Spleen (tissue), 11 donors: ENCODE measurements at regions not wholly inside any gene's neighbourhood (a gene's known extent, or its start where the extent isn't known, plus 50 kb on each side); places are given as distances from the start of the nearest gene placed in this dataset.

Experiments used
- DNase-seq: peaks from one replicate; pipeline ENCODE4 v3.0.0-alpha.2; 2020
- H3K27ac ChIP-seq, 8 donors: fragments of 200-600 bp; sonication (generic) in 7 of 8; 1 replicate in 4 of 8; 2 replicates in 4 of 8; pipeline versions ENCODE4 v1.5.0 to v1.8.0; 2016 to 2021; ENCODE audit warnings: inconsistent platforms in 4 of 8, mild to moderate bottlenecking in 4 of 8, moderate library complexity in 1 of 8
- H3K27me3 ChIP-seq, 7 donors: fragments of 200-600 bp; sonication (generic) in 6 of 7; replicated peaks in 1 of 7; 1 replicate in 4 of 7; 2 replicates in 3 of 7; pipeline versions ENCODE4 v1.5.0 to v1.8.0; 2016 to 2021; ENCODE audit warnings: inconsistent platforms in 3 of 7, mild to moderate bottlenecking in 1 of 7
- H3K36me3 ChIP-seq, 6 donors: fragments of 200-600 bp; sonication (generic) in 5 of 6; 1 replicate in 4 of 6; 2 replicates in 2 of 6; pipeline versions ENCODE4 v1.5.0 to v1.8.0; 2016 to 2021; ENCODE audit warnings: inconsistent platforms in 2 of 6
- H3K4me1 ChIP-seq, 6 donors: fragments of 200-600 bp; sonication (generic) in 5 of 6; 1 replicate in 3 of 6; 2 replicates in 3 of 6; pipeline versions ENCODE4 v1.5.0 to v1.8.0; 2016 to 2021; ENCODE audit warnings: inconsistent platforms in 3 of 6
- H3K4me3 ChIP-seq, 8 donors: fragments of 200-600 bp; sonication (generic) in 7 of 8; 1 replicate in 4 of 8; 2 replicates in 4 of 8; pipeline versions ENCODE4 v1.5.0 to v1.8.0; 2016 to 2021; ENCODE audit warnings: inconsistent platforms in 4 of 8, mild to moderate bottlenecking in 4 of 8, moderate library complexity in 2 of 8
- H3K9me3 ChIP-seq, 8 donors: fragments of 200-600 bp; sonication (generic) in 7 of 8; 1 replicate in 4 of 8; 2 replicates in 4 of 8; pipeline versions ENCODE4 v1.5.0 to v1.8.0; 2016 to 2021; ENCODE audit warnings: inconsistent platforms in 4 of 8
- POLR2A ChIP-seq, 3 donors: fragments of 450-650 bp; IDR thresholded peaks; one replicate each; pipeline ENCODE4 v1.5.1; 2017; ENCODE audit warnings: antibody characterized with exemption in 3 of 3, mild to moderate bottlenecking in 1 of 3
- POLR2AphosphoS5 ChIP-seq, 3 donors: sonication (generic); formaldehyde crosslinking; IDR thresholded peaks; one replicate each; pipeline ENCODE4 v1.5.1; 2017; ENCODE audit warnings: antibody characterized with exemption in 3 of 3
- WGBS, 5 donors: extraction: QIAGEN DNeasy Blood & Tissue Kit in 3 of 5; methylation state at CpG; one replicate each; pipeline versions ENCODE4 v1.1.5 to v1.1.7; 2013 to 2018; 5-methylcytosine and 5-hydroxymethylcytosine counted together
- intact Hi-C: fragments of 100-400 bp; cut with DNase I; formaldehyde crosslinking; loops from one replicate; pipeline ENCODE4 v1.15.0; 2023; ENCODE audit warnings: low total_unique reads
- TF ChIP-seq, protein P1 (sequence below), 11 experiments: fragments of 200-600 bp in 7 of 11; fragments of 450-650 bp in 4 of 11; sonication (generic) in 4 of 11; IDR thresholded peaks in 8 of 11; conservative IDR thresholded peaks in 3 of 11; 1 replicate in 7 of 11; 2 replicates in 4 of 11; pipeline versions ENCODE4 v1.4.0 to v1.8.0; 2016 to 2021; ENCODE audit warnings: antibody characterized with exemption in 11 of 11, inconsistent platforms in 4 of 11, mild to moderate bottlenecking in 1 of 11
- donor health status: healthy with polysubstance abuse.
- donor health status: DM: no; HTN: no; CAD: no; lungs with moderate emphysema.
- donor health status: DM: no; HTN: no; CAD: no.
- donor health status: Bipolar disorder and iron deficiency.
- donor health status: healthy.
- donor health status: DM: no; HTN: no; CAD: no.
- donor health status: DM: yes; HTN: yes; CAD: no.

DNA sequence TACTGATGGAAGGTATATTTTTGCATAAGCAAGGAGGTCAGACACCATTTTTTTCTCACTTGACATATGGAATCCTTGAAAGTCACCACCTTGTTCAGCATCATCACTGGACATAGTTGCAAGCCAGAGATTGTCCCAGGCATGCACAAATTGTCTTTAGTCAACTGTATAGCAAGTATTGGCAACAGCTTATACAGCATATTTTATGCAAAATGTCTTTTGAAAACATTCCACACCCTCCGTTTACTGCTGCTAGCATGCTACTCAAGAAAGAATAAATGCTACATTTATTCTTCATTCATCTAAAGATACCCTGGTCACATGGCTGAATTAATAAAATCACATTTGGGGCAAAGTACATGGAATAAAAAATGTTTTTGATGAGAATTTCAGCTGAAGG lies 168.5 kb upstream of the DCBLD2 start:
- 81 to 91% (median 86%) methylated on average over 1 of the region's 1 CpG for WGBS, 5 donors

DNA sequence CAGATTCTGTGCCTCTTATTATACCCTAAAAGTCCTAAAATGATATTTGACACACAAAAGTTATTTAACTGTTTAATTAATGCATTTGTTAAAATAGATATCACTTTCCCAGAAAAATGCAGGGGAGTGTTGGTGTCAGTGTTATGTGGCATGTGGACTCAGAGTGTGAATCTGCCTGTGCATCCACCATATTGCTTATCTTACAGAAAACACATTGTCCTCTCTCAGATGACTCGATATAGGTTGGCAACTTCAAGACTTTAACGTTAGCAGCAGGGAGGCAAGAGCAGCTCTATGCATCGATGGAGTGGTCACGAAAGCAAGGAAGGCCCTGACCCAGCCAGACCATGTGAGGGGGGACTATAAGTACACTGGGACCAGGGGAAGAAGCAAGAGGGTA lies 165.4 kb upstream of the DCBLD2 start:
- H3K27me3 ChIP-seq: no peaks in the 10 kb centered on the region
- TF ChIP-seq POLR2A (IDR thresholded peaks at IDR 0.05): no peak
- TF ChIP-seq, protein P1, sequence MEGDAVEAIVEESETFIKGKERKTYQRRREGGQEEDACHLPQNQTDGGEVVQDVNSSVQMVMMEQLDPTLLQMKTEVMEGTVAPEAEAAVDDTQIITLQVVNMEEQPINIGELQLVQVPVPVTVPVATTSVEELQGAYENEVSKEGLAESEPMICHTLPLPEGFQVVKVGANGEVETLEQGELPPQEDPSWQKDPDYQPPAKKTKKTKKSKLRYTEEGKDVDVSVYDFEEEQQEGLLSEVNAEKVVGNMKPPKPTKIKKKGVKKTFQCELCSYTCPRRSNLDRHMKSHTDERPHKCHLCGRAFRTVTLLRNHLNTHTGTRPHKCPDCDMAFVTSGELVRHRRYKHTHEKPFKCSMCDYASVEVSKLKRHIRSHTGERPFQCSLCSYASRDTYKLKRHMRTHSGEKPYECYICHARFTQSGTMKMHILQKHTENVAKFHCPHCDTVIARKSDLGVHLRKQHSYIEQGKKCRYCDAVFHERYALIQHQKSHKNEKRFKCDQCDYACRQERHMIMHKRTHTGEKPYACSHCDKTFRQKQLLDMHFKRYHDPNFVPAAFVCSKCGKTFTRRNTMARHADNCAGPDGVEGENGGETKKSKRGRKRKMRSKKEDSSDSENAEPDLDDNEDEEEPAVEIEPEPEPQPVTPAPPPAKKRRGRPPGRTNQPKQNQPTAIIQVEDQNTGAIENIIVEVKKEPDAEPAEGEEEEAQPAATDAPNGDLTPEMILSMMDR (IDR thresholded peaks at IDR 0.05 in 8 of 11, conservative IDR thresholded peaks at IDR 0.05 in 3 of 11): no peak
- TF ChIP-seq POLR2AphosphoS5 (IDR thresholded peaks at IDR 0.05): no peak

More for the DNA sequence above, 168.5 kb upstream of the DCBLD2 start:
- Histone ChIP-seq H3K4me3 (no peak overlapping the region), H3K36me3 (no peaks in the 10 kb centered on the region), H3K27me3 (no peaks in the 10 kb centered on the region), H3K9me3 (peaks cover 0 to 9% (median 1%) of the 10 kb centered on the region in 8 donors), H3K4me1 (no peaks in the 10 kb centered on the region), H3K27ac (no peak overlapping the region)
- no peak for DNase-seq
- intact Hi-C loops: no loop called here
- no peak for TF ChIP-seq POLR2A (IDR thresholded peaks at IDR 0.05)

DNA sequence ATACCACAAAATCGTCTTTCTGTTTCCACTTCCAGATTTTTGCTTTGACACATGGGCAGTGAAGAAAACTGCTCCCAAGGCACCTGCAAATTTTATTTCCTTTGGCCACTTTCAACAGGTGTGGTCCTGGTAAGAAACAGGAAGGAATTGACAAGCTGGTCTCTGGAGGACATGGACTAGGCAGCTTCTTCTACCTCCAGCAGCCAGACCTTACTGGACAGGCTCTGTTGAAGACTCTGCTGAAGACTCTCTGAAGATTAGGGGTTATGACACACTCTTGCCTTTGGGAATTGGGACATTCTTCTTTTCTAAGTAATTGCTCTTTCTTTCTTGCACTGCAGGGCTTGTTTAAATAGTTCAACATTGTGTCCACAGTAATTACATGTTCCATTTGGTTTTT lies 147.7 kb upstream of the DCBLD2 start:
- DNase-seq: no peak
- 48 to 72% (median 59%) methylated on average over 1 of the region's 1 CpG for WGBS, 5 donors
- no peaks in the 10 kb centered on the region for H3K27me3 ChIP-seq

More for the DNA sequence above, 165.4 kb upstream of the DCBLD2 start:
- WGBS, 5 donors: 73 to 92% (median 82%) methylated on average over 4 of the region's 4 CpGs
- Histone ChIP-seq H3K9me3 (peaks cover 0 to 4% (median 0%) of the 10 kb centered on the region in 8 donors), H3K4me3 (no peak overlapping the region), H3K36me3 (no peaks in the 10 kb centered on the region), H3K27ac (no peak overlapping the region), H3K4me1 (no peaks in the 10 kb centered on the region)
- intact Hi-C loops: no loop called here
- no peak for DNase-seq

DNA sequence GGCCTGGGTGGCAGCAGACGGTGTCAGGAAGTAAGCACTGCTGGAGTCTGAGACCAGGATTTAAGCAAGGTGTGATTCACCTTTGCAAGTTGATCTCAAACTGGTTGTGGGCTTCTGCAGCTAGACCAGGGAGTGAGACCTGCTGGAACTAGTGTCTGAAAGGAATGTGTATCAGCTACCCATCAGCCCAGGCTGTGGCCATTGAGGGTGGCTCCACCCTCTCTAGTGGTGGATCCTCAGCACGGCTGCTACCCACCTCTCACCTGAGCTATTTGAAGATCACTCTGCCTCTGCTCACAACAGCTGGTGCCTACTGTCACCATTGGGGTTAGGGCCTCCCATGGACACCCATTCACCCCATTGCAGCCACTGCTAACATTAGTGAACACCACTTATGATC lies 140.3 kb upstream of the DCBLD2 start:
- intact Hi-C loops: no loop called here
- TF ChIP-seq POLR2A (IDR thresholded peaks at IDR 0.05) (no peak), POLR2AphosphoS5 (IDR thresholded peaks at IDR 0.05) (no peak)
- TF ChIP-seq, protein P1 (IDR thresholded peaks at IDR 0.05 in 8 of 11, conservative IDR thresholded peaks at IDR 0.05 in 3 of 11): no peak
- H3K27ac ChIP-seq: no peak overlapping the region

More for the DNA sequence above, 147.7 kb upstream of the DCBLD2 start:
- intact Hi-C loops: no loop called here
- TF ChIP-seq POLR2A (IDR thresholded peaks at IDR 0.05): no peak
- TF ChIP-seq, protein P1 (IDR thresholded peaks at IDR 0.05 in 8 of 11, conservative IDR thresholded peaks at IDR 0.05 in 3 of 11): no peak
- TF ChIP-seq POLR2AphosphoS5 (IDR thresholded peaks at IDR 0.05): no peak
- Histone ChIP-seq H3K4me3 (no peak overlapping the region), H3K27ac (no peak overlapping the region), H3K9me3 (no peaks in the 10 kb centered on the region), H3K4me1 (no peaks in the 10 kb centered on the region), H3K36me3 (no peaks in the 10 kb centered on the region)

DNA sequence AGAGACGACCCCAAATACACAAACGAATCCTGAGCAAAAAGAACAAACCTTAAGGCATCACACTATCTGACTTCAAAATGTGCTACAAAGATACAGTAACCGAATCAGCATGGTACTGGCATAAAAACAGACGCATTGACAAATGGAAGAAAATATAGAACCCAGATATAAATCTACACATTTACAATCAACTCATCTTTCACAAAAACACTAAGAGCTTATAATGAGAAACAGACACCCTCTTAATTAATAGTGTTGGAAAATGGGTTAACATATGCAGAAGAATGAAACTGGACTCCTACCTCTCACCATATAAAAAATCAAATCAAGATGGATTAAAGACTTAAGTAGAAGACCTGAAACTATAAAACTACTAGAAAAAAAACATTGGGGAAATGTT lies 130.3 kb upstream of the DCBLD2 start:
- TF ChIP-seq, protein P1 (IDR thresholded peaks at IDR 0.05 in 8 of 11, conservative IDR thresholded peaks at IDR 0.05 in 3 of 11): no peak
- no peak for TF ChIP-seq POLR2A (IDR thresholded peaks at IDR 0.05)
- TF ChIP-seq POLR2AphosphoS5 (IDR thresholded peaks at IDR 0.05): no peak
- H3K4me3 ChIP-seq: no peak overlapping the region
- intact Hi-C loops: no loop called here
- no peak overlapping the region for H3K27ac ChIP-seq
- 80 to 92% (median 86%) methylated on average over 4 of the region's 4 CpGs for WGBS, 5 donors
- H3K27me3 ChIP-seq: no peaks in the 10 kb centered on the region
- no peaks in the 10 kb centered on the region for H3K4me1 ChIP-seq
- no peak for DNase-seq
- peaks cover 0 to 24% (median 14%) of the 10 kb centered on the region in 8 donors for H3K9me3 ChIP-seq
- H3K36me3 ChIP-seq: no peaks in the 10 kb centered on the region

More for the DNA sequence above, 140.3 kb upstream of the DCBLD2 start:
- WGBS, 5 donors: 71 to 95% (median 83%) methylated on average over 2 of the region's 2 CpGs
- peaks cover 0 to 5% (median 0%) of the 10 kb centered on the region in 8 donors for H3K9me3 ChIP-seq
- no peaks in the 10 kb centered on the region for H3K4me1 ChIP-seq
- H3K27me3 ChIP-seq: no peaks in the 10 kb centered on the region
- no peaks in the 10 kb centered on the region for H3K36me3 ChIP-seq
- DNase-seq: no peak
- no peak overlapping the region for H3K4me3 ChIP-seq
